Keratinocyte (primary cell): ENCODE measurements at regions not wholly inside any gene's neighbourhood (a gene's known extent, or its start where the extent isn't known, plus 50 kb on each side); places are given as distances from the start of the nearest gene placed in this dataset.

Experiments used
- DNase-seq: peaks from one replicate; pipeline ENCODE4 v3.0.0-alpha.2; 2011; ENCODE audit warnings: low read depth, missing footprints, low spot score
- FAIRE-seq: peaks from 2 replicates; lab custom pipeline; 2011; peaks lifted over from hg19 to GRCh38; lab: Jason Lieb, UNC
- H2AFZ ChIP-seq: 2 replicates; pipeline ENCODE4 v1.6.0; 2012; ENCODE audit warnings: low read length, control low read depth, inconsistent platforms; ENCODE audit not compliant: control insufficient read depth
- H3K27ac ChIP-seq: 2 replicates; pipeline ENCODE4 v1.5.1; 2011; ENCODE audit warnings: low read length; ENCODE audit not compliant: control insufficient read depth, insufficient read depth
- H3K27me3 ChIP-seq: 3 replicates; pipeline ENCODE4 v1.6.0; 2011; ENCODE audit warnings: low read length; ENCODE audit not compliant: control insufficient read depth, insufficient read depth; ENCODE audit errors: extremely low read depth
- H3K36me3 ChIP-seq, 2 experiments: 2 replicates in 1 of 2; 3 replicates in 1 of 2; pipeline ENCODE4 v1.5.1; 2011; ENCODE audit warnings: low read length in 2 of 2, mild to moderate bottlenecking in 1 of 2; ENCODE audit not compliant: control insufficient read depth in 2 of 2, insufficient read depth in 2 of 2; ENCODE audit errors: extremely low read depth in 1 of 2
- H3K4me1 ChIP-seq: 3 replicates; pipeline ENCODE4 v1.5.1; 2011; ENCODE audit warnings: low read length; ENCODE audit not compliant: control insufficient read depth, insufficient read depth; ENCODE audit errors: extremely low read depth
- H3K4me2 ChIP-seq: 3 replicates; pipeline ENCODE4 v1.6.0; 2011; ENCODE audit warnings: low read depth, low read length; ENCODE audit not compliant: control insufficient read depth, insufficient read depth; ENCODE audit errors: extremely low read depth
- H3K4me3 ChIP-seq, 3 experiments: fragments of 200-600 bp in 1 of 3; sonication (generic) in 1 of 3; 2 replicates in 2 of 3; 3 replicates in 1 of 3; pipeline ENCODE4 v1.5.1; 2011 to 2016; ENCODE audit warnings: low read length in 3 of 3, mild to moderate bottlenecking in 3 of 3, control low read depth in 2 of 3, inconsistent platforms in 1 of 3, low read depth in 1 of 3, mixed read lengths in 1 of 3, mixed run types in 1 of 3, moderate library complexity in 1 of 3; ENCODE audit not compliant: control insufficient read depth in 2 of 3, insufficient read depth in 2 of 3; ENCODE audit errors: extremely low read depth in 1 of 3
- H3K79me2 ChIP-seq: 2 replicates; pipeline ENCODE4 v1.6.0; 2012; ENCODE audit warnings: low read length; ENCODE audit not compliant: control insufficient read depth, insufficient read depth
- H3K9ac ChIP-seq: 3 replicates; pipeline ENCODE4 v1.6.0; 2011; ENCODE audit warnings: low read length; ENCODE audit not compliant: control insufficient read depth, insufficient read depth; ENCODE audit errors: extremely low read depth
- H3K9me1 ChIP-seq: 3 replicates; pipeline ENCODE4 v1.6.0; 2011; ENCODE audit warnings: low read length; ENCODE audit not compliant: control insufficient read depth, insufficient read depth; ENCODE audit errors: extremely low read depth
- H3K9me3 ChIP-seq: 2 replicates; pipeline ENCODE4 v1.5.1; 2012; ENCODE audit warnings: low read depth, low read length; ENCODE audit not compliant: control insufficient read depth
- H4K20me1 ChIP-seq: 3 replicates; pipeline ENCODE4 v1.6.0; 2011; ENCODE audit warnings: low read length; ENCODE audit not compliant: control insufficient read depth, insufficient read depth; ENCODE audit errors: extremely low read depth
- EZH2 ChIP-seq: IDR thresholded peaks from one replicate; pipeline ENCODE4 v1.6.1; 2012; ENCODE audit warnings: inconsistent platforms, mild to moderate bottlenecking, low read length, moderate library complexity
- dilution Hi-C: fragments of 300-500 bp; cut with MboI; formaldehyde crosslinking; loops from one replicate; pipeline ENCODE4 v1.7.0; 2020; ENCODE audit warnings: low sequenced_read_pairs; ENCODE audit not compliant: extremely low pct_ligation_motif_present
- TF ChIP-seq, protein P1 (sequence below), 3 experiments: IDR thresholded peaks in 1 of 3; conservative IDR thresholded peaks in 1 of 3; optimal IDR thresholded peaks in 1 of 3; 2 replicates in 2 of 3; 3 replicates in 1 of 3; pipeline versions ENCODE3 to v1.5.1; 2011; ENCODE audit warnings: low read length in 3 of 3, mild to moderate bottlenecking in 3 of 3, moderate library complexity in 2 of 3, control low read depth in 1 of 3, inconsistent platforms in 1 of 3; ENCODE audit not compliant: insufficient read depth in 2 of 3; ENCODE audit errors: extremely low read depth in 1 of 3

GRCh38 chr18:48488388-48488850, 50.4 kb upstream of the CTIF start:
- H3K9me1 ChIP-seq = no peaks in the 10 kb centered on the region
- TF ChIP-seq, protein P1, sequence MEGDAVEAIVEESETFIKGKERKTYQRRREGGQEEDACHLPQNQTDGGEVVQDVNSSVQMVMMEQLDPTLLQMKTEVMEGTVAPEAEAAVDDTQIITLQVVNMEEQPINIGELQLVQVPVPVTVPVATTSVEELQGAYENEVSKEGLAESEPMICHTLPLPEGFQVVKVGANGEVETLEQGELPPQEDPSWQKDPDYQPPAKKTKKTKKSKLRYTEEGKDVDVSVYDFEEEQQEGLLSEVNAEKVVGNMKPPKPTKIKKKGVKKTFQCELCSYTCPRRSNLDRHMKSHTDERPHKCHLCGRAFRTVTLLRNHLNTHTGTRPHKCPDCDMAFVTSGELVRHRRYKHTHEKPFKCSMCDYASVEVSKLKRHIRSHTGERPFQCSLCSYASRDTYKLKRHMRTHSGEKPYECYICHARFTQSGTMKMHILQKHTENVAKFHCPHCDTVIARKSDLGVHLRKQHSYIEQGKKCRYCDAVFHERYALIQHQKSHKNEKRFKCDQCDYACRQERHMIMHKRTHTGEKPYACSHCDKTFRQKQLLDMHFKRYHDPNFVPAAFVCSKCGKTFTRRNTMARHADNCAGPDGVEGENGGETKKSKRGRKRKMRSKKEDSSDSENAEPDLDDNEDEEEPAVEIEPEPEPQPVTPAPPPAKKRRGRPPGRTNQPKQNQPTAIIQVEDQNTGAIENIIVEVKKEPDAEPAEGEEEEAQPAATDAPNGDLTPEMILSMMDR (optimal IDR thresholded peaks at IDR 0.05 in 1 of 3, IDR thresholded peaks at IDR 0.05 in 1 of 3, conservative IDR thresholded peaks at IDR 0.05 in 1 of 3; ENCODE audit: extremely low read depth in 1 of 3, insufficient read depth in 2 of 3, low read length in 3 of 3) = no peak
- TF ChIP-seq EZH2 = no peak
- no peak overlapping the region for H3K9ac ChIP-seq
- no peak overlapping the region for H2AFZ ChIP-seq
- no peaks in the 10 kb centered on the region for H3K9me3 ChIP-seq
- peak; percentile 28 for DNase-seq
- no peaks in the 10 kb centered on the region for H3K36me3 ChIP-seq
- H4K20me1 ChIP-seq = no peaks in the 10 kb centered on the region
- dilution Hi-C loops = no loop called here
- H3K79me2 ChIP-seq = no peaks in the 10 kb centered on the region
- no peak overlapping the region for H3K4me3 ChIP-seq
- no peak overlapping the region for H3K27ac ChIP-seq
- H3K4me1 ChIP-seq = peaks cover 25% of the 10 kb centered on the region
- no peaks in the 10 kb centered on the region for H3K27me3 ChIP-seq
- H3K4me2 ChIP-seq = no peak overlapping the region
- FAIRE-seq = peak; percentile 85

GRCh38 chr18:48486754-48487153, 52.1 kb upstream of the CTIF start:
- Histone ChIP-seq H3K4me3 (no peak overlapping the region), H3K27ac (no peak overlapping the region), H3K9me3 (no peaks in the 10 kb centered on the region), H3K4me1 (peaks cover 17% of the 10 kb centered on the region), H3K4me2 (no peak overlapping the region), H3K9me1 (no peaks in the 10 kb centered on the region), H3K27me3 (no peaks in the 10 kb centered on the region), H4K20me1 (no peaks in the 10 kb centered on the region), H2AFZ (no peak overlapping the region), H3K9ac (no peak overlapping the region), H3K36me3 (no peaks in the 10 kb centered on the region), H3K79me2 (no peaks in the 10 kb centered on the region)
- dilution Hi-C loops = no loop called here
- no peak for DNase-seq
- FAIRE-seq = no peak
- TF ChIP-seq EZH2 = no peak
- TF ChIP-seq, protein P1 (optimal IDR thresholded peaks at IDR 0.05 in 1 of 3, IDR thresholded peaks at IDR 0.05 in 1 of 3, conservative IDR thresholded peaks at IDR 0.05 in 1 of 3; ENCODE audit: extremely low read depth in 1 of 3, insufficient read depth in 2 of 3, low read length in 3 of 3) = no peak
